Keratinocyte (primary cell): ENCODE measurements at regions not wholly inside any gene's neighbourhood (a gene's known extent, or its start where the extent isn't known, plus 50 kb on each side); places are given as distances from the start of the nearest gene placed in this dataset.

ENCODE experiments used
- DNase-seq: peaks from one replicate; pipeline ENCODE4 v3.0.0-alpha.2; 2011; ENCODE audit warnings: low read depth, missing footprints, low spot score
- FAIRE-seq: peaks from 2 replicates; lab custom pipeline; 2011; peaks lifted over from hg19 to GRCh38; lab: Jason Lieb, UNC
- H2AFZ ChIP-seq: 2 replicates; pipeline ENCODE4 v1.6.0; 2012; ENCODE audit warnings: low read length, control low read depth, inconsistent platforms; ENCODE audit not compliant: control insufficient read depth
- H3K27ac ChIP-seq: 2 replicates; pipeline ENCODE4 v1.5.1; 2011; ENCODE audit warnings: low read length; ENCODE audit not compliant: control insufficient read depth, insufficient read depth
- H3K27me3 ChIP-seq: 3 replicates; pipeline ENCODE4 v1.6.0; 2011; ENCODE audit warnings: low read length; ENCODE audit not compliant: control insufficient read depth, insufficient read depth; ENCODE audit errors: extremely low read depth
- H3K36me3 ChIP-seq, 2 experiments: 2 replicates in 1 of 2; 3 replicates in 1 of 2; pipeline ENCODE4 v1.5.1; 2011; ENCODE audit warnings: low read length in 2 of 2, mild to moderate bottlenecking in 1 of 2; ENCODE audit not compliant: control insufficient read depth in 2 of 2, insufficient read depth in 2 of 2; ENCODE audit errors: extremely low read depth in 1 of 2
- H3K4me1 ChIP-seq: 3 replicates; pipeline ENCODE4 v1.5.1; 2011; ENCODE audit warnings: low read length; ENCODE audit not compliant: control insufficient read depth, insufficient read depth; ENCODE audit errors: extremely low read depth
- H3K4me2 ChIP-seq: 3 replicates; pipeline ENCODE4 v1.6.0; 2011; ENCODE audit warnings: low read depth, low read length; ENCODE audit not compliant: control insufficient read depth, insufficient read depth; ENCODE audit errors: extremely low read depth
- H3K4me3 ChIP-seq, 3 experiments: fragments of 200-600 bp in 1 of 3; sonication (generic) in 1 of 3; 2 replicates in 2 of 3; 3 replicates in 1 of 3; pipeline ENCODE4 v1.5.1; 2011 to 2016; ENCODE audit warnings: low read length in 3 of 3, mild to moderate bottlenecking in 3 of 3, control low read depth in 2 of 3, inconsistent platforms in 1 of 3, low read depth in 1 of 3, mixed read lengths in 1 of 3, mixed run types in 1 of 3, moderate library complexity in 1 of 3; ENCODE audit not compliant: control insufficient read depth in 2 of 3, insufficient read depth in 2 of 3; ENCODE audit errors: extremely low read depth in 1 of 3
- H3K79me2 ChIP-seq: 2 replicates; pipeline ENCODE4 v1.6.0; 2012; ENCODE audit warnings: low read length; ENCODE audit not compliant: control insufficient read depth, insufficient read depth
- H3K9ac ChIP-seq: 3 replicates; pipeline ENCODE4 v1.6.0; 2011; ENCODE audit warnings: low read length; ENCODE audit not compliant: control insufficient read depth, insufficient read depth; ENCODE audit errors: extremely low read depth
- H3K9me1 ChIP-seq: 3 replicates; pipeline ENCODE4 v1.6.0; 2011; ENCODE audit warnings: low read length; ENCODE audit not compliant: control insufficient read depth, insufficient read depth; ENCODE audit errors: extremely low read depth
- H3K9me3 ChIP-seq: 2 replicates; pipeline ENCODE4 v1.5.1; 2012; ENCODE audit warnings: low read depth, low read length; ENCODE audit not compliant: control insufficient read depth
- H4K20me1 ChIP-seq: 3 replicates; pipeline ENCODE4 v1.6.0; 2011; ENCODE audit warnings: low read length; ENCODE audit not compliant: control insufficient read depth, insufficient read depth; ENCODE audit errors: extremely low read depth
- EZH2 ChIP-seq: IDR thresholded peaks from one replicate; pipeline ENCODE4 v1.6.1; 2012; ENCODE audit warnings: inconsistent platforms, mild to moderate bottlenecking, low read length, moderate library complexity
- dilution Hi-C: fragments of 300-500 bp; cut with MboI; formaldehyde crosslinking; loops from one replicate; pipeline ENCODE4 v1.7.0; 2020; ENCODE audit warnings: low sequenced_read_pairs; ENCODE audit not compliant: extremely low pct_ligation_motif_present
- TF ChIP-seq, protein P1 (sequence below), 3 experiments: IDR thresholded peaks in 1 of 3; conservative IDR thresholded peaks in 1 of 3; optimal IDR thresholded peaks in 1 of 3; 2 replicates in 2 of 3; 3 replicates in 1 of 3; pipeline versions ENCODE3 to v1.5.1; 2011; ENCODE audit warnings: low read length in 3 of 3, mild to moderate bottlenecking in 3 of 3, moderate library complexity in 2 of 3, control low read depth in 1 of 3, inconsistent platforms in 1 of 3; ENCODE audit not compliant: insufficient read depth in 2 of 3; ENCODE audit errors: extremely low read depth in 1 of 3

DNA sequence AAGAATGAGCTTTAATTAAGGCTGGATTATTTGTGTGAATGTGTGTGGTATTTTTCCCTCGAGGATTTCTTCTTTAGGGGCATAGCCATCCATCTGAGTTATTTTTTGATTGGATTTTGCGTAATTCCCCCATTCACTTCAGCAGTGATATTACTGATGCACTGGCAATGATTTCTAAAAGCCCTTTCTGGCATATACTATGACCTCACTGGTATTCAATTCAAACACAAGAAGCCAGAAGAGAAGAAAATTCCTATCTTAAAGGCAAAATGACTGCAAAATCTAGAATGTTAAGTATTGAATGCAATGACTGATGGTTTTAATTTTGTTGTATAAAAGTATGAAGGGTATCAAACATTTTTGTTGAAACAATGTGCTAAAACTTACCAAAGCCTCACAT lies 71.1 kb upstream of the DDIT4L start:
- no peak overlapping the region for H2AFZ ChIP-seq
- H3K4me3 ChIP-seq: no peak overlapping the region
- dilution Hi-C loops: no loop called here
- no peaks in the 10 kb centered on the region for H3K4me1 ChIP-seq
- no peaks in the 10 kb centered on the region for H3K27me3 ChIP-seq
- H3K79me2 ChIP-seq: no peaks in the 10 kb centered on the region
- H3K4me2 ChIP-seq: no peak overlapping the region
- no peaks in the 10 kb centered on the region for H3K9me3 ChIP-seq
- H3K36me3 ChIP-seq: no peaks in the 10 kb centered on the region
- H3K9me1 ChIP-seq: no peaks in the 10 kb centered on the region
- TF ChIP-seq EZH2: no peak
- TF ChIP-seq, protein P1, sequence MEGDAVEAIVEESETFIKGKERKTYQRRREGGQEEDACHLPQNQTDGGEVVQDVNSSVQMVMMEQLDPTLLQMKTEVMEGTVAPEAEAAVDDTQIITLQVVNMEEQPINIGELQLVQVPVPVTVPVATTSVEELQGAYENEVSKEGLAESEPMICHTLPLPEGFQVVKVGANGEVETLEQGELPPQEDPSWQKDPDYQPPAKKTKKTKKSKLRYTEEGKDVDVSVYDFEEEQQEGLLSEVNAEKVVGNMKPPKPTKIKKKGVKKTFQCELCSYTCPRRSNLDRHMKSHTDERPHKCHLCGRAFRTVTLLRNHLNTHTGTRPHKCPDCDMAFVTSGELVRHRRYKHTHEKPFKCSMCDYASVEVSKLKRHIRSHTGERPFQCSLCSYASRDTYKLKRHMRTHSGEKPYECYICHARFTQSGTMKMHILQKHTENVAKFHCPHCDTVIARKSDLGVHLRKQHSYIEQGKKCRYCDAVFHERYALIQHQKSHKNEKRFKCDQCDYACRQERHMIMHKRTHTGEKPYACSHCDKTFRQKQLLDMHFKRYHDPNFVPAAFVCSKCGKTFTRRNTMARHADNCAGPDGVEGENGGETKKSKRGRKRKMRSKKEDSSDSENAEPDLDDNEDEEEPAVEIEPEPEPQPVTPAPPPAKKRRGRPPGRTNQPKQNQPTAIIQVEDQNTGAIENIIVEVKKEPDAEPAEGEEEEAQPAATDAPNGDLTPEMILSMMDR (optimal IDR thresholded peaks at IDR 0.05 in 1 of 3, IDR thresholded peaks at IDR 0.05 in 1 of 3, conservative IDR thresholded peaks at IDR 0.05 in 1 of 3; ENCODE audit: extremely low read depth in 1 of 3, insufficient read depth in 2 of 3, low read length in 3 of 3): no peak
- no peak for FAIRE-seq
- no peak overlapping the region for H3K27ac ChIP-seq
- H4K20me1 ChIP-seq: no peaks in the 10 kb centered on the region
- no peak overlapping the region for H3K9ac ChIP-seq
- DNase-seq: no peak

DNA sequence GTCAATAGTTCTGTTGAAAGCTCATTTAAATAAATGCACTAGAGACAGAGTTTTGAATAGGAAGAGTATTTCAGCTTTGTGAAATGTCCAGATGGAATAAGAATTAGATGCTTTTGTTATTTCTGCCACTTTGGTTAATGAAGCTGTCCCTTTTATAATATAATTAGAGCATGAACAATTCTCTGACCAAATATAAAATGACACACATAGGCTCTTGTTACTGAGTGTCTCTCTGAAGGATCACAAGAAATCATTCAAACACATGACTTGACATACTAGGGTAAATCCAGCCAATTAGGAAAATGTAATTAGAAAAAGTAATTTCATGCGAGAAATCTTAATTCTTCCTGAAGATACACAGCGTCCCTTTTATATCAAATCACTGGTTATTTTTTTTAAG lies 68.4 kb upstream of the DDIT4L start:
- H2AFZ ChIP-seq: no peak overlapping the region
- H3K4me3 ChIP-seq: no peak overlapping the region
- FAIRE-seq (no peak), DNase-seq (no peak)
- H3K79me2 ChIP-seq: no peaks in the 10 kb centered on the region
- peaks cover 3% of the 10 kb centered on the region for H3K27me3 ChIP-seq
- no peak overlapping the region for H3K4me2 ChIP-seq
- H3K9me1 ChIP-seq: no peaks in the 10 kb centered on the region
- no peaks in the 10 kb centered on the region for H4K20me1 ChIP-seq
- H3K9me3 ChIP-seq: no peaks in the 10 kb centered on the region
- H3K9ac ChIP-seq: no peak overlapping the region
- H3K4me1 ChIP-seq: no peaks in the 10 kb centered on the region
- dilution Hi-C loops: no loop called here
- no peak overlapping the region for H3K27ac ChIP-seq
- no peaks in the 10 kb centered on the region for H3K36me3 ChIP-seq
- TF ChIP-seq EZH2: no peak
- TF ChIP-seq, protein P1 (optimal IDR thresholded peaks at IDR 0.05 in 1 of 3, IDR thresholded peaks at IDR 0.05 in 1 of 3, conservative IDR thresholded peaks at IDR 0.05 in 1 of 3; ENCODE audit: extremely low read depth in 1 of 3, insufficient read depth in 2 of 3, low read length in 3 of 3): no peak
